Sigmoid colon (tissue), 6 donors: ENCODE measurements at regions not wholly inside any gene's neighbourhood (a gene's known extent, or its start where the extent isn't known, plus 50 kb on each side); places are given as distances from the start of the nearest gene placed in this dataset.

Source experiments
- DNase-seq: peaks from one replicate; pipeline ENCODE4 v3.0.0-alpha.2; 2019
- H3K27ac ChIP-seq, 4 donors: fragments of 200-600 bp; sonication (generic); one replicate each; pipeline ENCODE4 v1.5.1; 2016 to 2019; ENCODE audit warnings: mild to moderate bottlenecking in 1 of 4
- H3K27me3 ChIP-seq, 3 donors: fragments of 200-600 bp; sonication (generic); one replicate each; pipeline ENCODE4 v1.5.1; 2019; ENCODE audit warnings: mild to moderate bottlenecking in 1 of 3
- H3K36me3 ChIP-seq, 4 donors: fragments of 200-600 bp; sonication (generic); one replicate each; pipeline ENCODE4 v1.5.1; 2016 to 2019
- H3K4me1 ChIP-seq, 4 donors: fragments of 200-600 bp; sonication (generic); one replicate each; pipeline ENCODE4 v1.5.1; 2017 to 2019
- H3K4me3 ChIP-seq, 4 donors: fragments of 200-600 bp; sonication (generic); one replicate each; pipeline ENCODE4 v1.5.1; 2017 to 2019; ENCODE audit warnings: mild to moderate bottlenecking in 2 of 4, moderate library complexity in 1 of 4
- H3K9me3 ChIP-seq, 4 donors: fragments of 200-600 bp in 3 of 4; sonication (generic) in 3 of 4; one replicate each; pipeline versions ENCODE4 v1.5.1 to v1.6.1; 2013 to 2019
- EP300 ChIP-seq, 4 donors: sonication (generic); formaldehyde crosslinking; IDR thresholded peaks; one replicate each; pipeline ENCODE4 v1.6.1; 2017; ENCODE audit warnings: antibody characterized with exemption in 4 of 4
- POLR2A ChIP-seq, 2 donors: fragments of 450-650 bp; IDR thresholded peaks; one replicate each; pipeline ENCODE4 v1.6.1; 2016; ENCODE audit warnings: antibody characterized with exemption in 2 of 2, mild to moderate bottlenecking in 2 of 2, moderate library complexity in 2 of 2
- POLR2AphosphoS5 ChIP-seq, 4 donors: sonication (generic); formaldehyde crosslinking; IDR thresholded peaks; one replicate each; pipeline ENCODE4 v1.6.1; 2017; ENCODE audit warnings: antibody characterized with exemption in 4 of 4
- WGBS, 2 donors: extraction: QIAGEN DNeasy Blood & Tissue Kit; methylation state at CpG; one replicate each; pipeline ENCODE4 v1.1.7; 2013; 5-methylcytosine and 5-hydroxymethylcytosine counted together
- intact Hi-C: fragments of 100-400 bp; cut with DNase I; formaldehyde crosslinking; loops from one replicate; pipeline ENCODE4 v1.15.1; 2023
- TF ChIP-seq, protein P1 (sequence below), 4 experiments: fragments of 450-650 bp in 3 of 4; fragments of 200-600 bp in 1 of 4; IDR thresholded peaks; one replicate each; pipeline ENCODE4 v1.5.1; 2016 to 2019; ENCODE audit warnings: antibody characterized with exemption in 4 of 4, mild to moderate bottlenecking in 3 of 4, moderate library complexity in 2 of 4
- donor health status: healthy with polysubstance abuse.
- donor health status: healthy.

DNA sequence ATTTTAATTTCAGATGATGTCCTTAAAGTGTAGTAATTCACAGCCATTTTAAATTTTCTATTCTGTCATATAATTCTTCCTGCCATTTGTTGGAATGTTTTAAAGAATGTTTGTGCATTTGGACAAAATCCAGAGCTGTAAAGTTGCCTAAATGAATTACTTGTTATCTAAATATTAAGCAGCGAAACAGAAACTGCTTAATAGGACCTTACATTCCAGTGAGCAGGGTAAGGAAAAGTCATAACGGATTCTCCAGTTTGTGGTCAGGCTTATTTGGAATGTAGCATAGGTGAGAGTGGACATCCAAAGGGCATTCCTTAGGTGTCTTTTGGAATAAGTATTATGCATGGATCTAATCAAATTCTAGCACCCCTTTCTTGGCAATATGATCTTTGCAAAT lies 410.4 kb upstream of the PTPRD start:
- Histone ChIP-seq H3K9me3 (peaks cover 0 to 7% (median 0%) of the 10 kb centered on the region in 4 donors), H3K4me3 (no peak overlapping the region), H3K36me3 (no peaks in the 10 kb centered on the region), H3K4me1 (no peaks in the 10 kb centered on the region), H3K27ac (no peak overlapping the region), H3K27me3 (no peaks in the 10 kb centered on the region)
- DNase-seq, result no peak
- intact Hi-C loops, result no loop called here
- no peak for TF ChIP-seq EP300 (IDR thresholded peaks at IDR 0.05)
- TF ChIP-seq POLR2AphosphoS5 (IDR thresholded peaks at IDR 0.05), result no peak
- no peak for TF ChIP-seq POLR2A (IDR thresholded peaks at IDR 0.05)
- TF ChIP-seq, protein P1, sequence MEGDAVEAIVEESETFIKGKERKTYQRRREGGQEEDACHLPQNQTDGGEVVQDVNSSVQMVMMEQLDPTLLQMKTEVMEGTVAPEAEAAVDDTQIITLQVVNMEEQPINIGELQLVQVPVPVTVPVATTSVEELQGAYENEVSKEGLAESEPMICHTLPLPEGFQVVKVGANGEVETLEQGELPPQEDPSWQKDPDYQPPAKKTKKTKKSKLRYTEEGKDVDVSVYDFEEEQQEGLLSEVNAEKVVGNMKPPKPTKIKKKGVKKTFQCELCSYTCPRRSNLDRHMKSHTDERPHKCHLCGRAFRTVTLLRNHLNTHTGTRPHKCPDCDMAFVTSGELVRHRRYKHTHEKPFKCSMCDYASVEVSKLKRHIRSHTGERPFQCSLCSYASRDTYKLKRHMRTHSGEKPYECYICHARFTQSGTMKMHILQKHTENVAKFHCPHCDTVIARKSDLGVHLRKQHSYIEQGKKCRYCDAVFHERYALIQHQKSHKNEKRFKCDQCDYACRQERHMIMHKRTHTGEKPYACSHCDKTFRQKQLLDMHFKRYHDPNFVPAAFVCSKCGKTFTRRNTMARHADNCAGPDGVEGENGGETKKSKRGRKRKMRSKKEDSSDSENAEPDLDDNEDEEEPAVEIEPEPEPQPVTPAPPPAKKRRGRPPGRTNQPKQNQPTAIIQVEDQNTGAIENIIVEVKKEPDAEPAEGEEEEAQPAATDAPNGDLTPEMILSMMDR (IDR thresholded peaks at IDR 0.05), result no peak
- 73 to 75% methylated on average over 2 of the region's 2 CpGs for WGBS, 2 donors

GRCh38 chr9:11025775-11026174 lies 413.0 kb upstream of the PTPRD start:
- Histone ChIP-seq H3K27me3 (no peaks in the 10 kb centered on the region), H3K4me1 (no peaks in the 10 kb centered on the region), H3K9me3 (peaks cover 0 to 7% (median 0%) of the 10 kb centered on the region in 4 donors), H3K4me3 (no peak overlapping the region), H3K27ac (no peak overlapping the region), H3K36me3 (no peaks in the 10 kb centered on the region)
- 95 to 97% methylated on average over 2 of the region's 2 CpGs for WGBS, 2 donors
- no peak for TF ChIP-seq POLR2AphosphoS5 (IDR thresholded peaks at IDR 0.05)
- TF ChIP-seq, protein P1 (IDR thresholded peaks at IDR 0.05), result no peak
- no peak for TF ChIP-seq EP300 (IDR thresholded peaks at IDR 0.05)
- no peak for TF ChIP-seq POLR2A (IDR thresholded peaks at IDR 0.05)
- intact Hi-C loops, result no loop called here
- no peak for DNase-seq

GRCh38 chr9:11038366-11038765 lies 425.6 kb upstream of the PTPRD start:
- Histone ChIP-seq H3K4me1 (no peaks in the 10 kb centered on the region), H3K27me3 (no peaks in the 10 kb centered on the region), H3K9me3 (no peaks in the 10 kb centered on the region), H3K27ac (no peak overlapping the region), H3K4me3 (no peak overlapping the region), H3K36me3 (no peaks in the 10 kb centered on the region)
- WGBS, 2 donors, result 57 to 80% methylated on average over 7 of the region's 7 CpGs
- no peak for DNase-seq
- intact Hi-C loops, result no loop called here
- TF ChIP-seq POLR2A (IDR thresholded peaks at IDR 0.05) (no peak), EP300 (IDR thresholded peaks at IDR 0.05) (no peak), POLR2AphosphoS5 (IDR thresholded peaks at IDR 0.05) (no peak)
- TF ChIP-seq, protein P1 (IDR thresholded peaks at IDR 0.05), result no peak

DNA sequence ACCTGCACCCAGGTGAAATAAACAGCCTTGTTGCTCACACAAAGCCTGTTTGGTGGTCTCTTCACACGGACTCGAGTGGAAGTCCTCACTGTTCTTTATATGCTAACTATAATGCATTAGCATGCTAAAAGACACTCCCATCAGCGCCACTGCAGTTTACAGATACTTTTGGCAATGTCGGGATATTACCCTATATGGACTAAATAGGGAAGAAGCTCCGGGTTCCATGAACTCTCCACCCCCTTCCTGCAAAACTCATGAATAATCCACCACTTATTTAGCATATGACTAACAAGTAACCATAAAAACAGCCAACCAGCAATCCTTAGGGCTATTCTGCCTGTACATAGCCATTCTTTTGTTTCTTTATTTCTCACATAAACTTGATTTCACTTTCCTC lies 426.2 kb upstream of the PTPRD start:
- Histone ChIP-seq H3K27me3 (no peaks in the 10 kb centered on the region), H3K4me3 (no peak overlapping the region), H3K27ac (no peak overlapping the region), H3K36me3 (no peaks in the 10 kb centered on the region), H3K4me1 (no peaks in the 10 kb centered on the region), H3K9me3 (no peaks in the 10 kb centered on the region)
- 81 to 86% methylated on average over 5 of the region's 5 CpGs for WGBS, 2 donors
- TF ChIP-seq POLR2AphosphoS5 (IDR thresholded peaks at IDR 0.05) (no peak), EP300 (IDR thresholded peaks at IDR 0.05) (no peak), POLR2A (IDR thresholded peaks at IDR 0.05) (no peak)
- TF ChIP-seq, protein P1 (IDR thresholded peaks at IDR 0.05), result no peak
- intact Hi-C loops, result no loop called here
- no peak for DNase-seq

DNA sequence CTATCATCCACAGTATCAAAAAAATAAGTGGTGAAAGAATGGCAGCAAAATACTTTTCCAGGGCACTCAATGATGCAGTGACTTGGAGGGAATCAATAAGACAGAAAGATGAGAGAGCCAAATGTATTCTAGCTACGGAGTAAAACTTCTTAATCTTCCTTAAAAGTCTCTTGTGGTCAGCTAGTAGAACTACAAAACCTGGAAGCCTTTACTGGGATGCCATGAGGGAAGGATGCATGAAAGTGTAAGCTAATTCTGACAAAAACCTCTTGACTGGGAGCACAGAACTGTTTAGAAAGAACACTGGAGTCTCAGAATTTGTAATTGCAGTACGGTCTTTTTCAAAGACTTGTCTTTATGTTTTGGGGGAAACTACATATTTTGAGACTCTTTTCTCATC lies 432.8 kb upstream of the PTPRD start:
- Histone ChIP-seq H3K27ac (no peak overlapping the region), H3K27me3 (no peaks in the 10 kb centered on the region), H3K36me3 (no peaks in the 10 kb centered on the region), H3K9me3 (peaks cover 0 to 3% (median 0%) of the 10 kb centered on the region in 4 donors), H3K4me3 (no peak overlapping the region), H3K4me1 (no peaks in the 10 kb centered on the region)
- no peak for DNase-seq
- no peak for TF ChIP-seq EP300 (IDR thresholded peaks at IDR 0.05)
- TF ChIP-seq POLR2AphosphoS5 (IDR thresholded peaks at IDR 0.05), result no peak
- TF ChIP-seq, protein P1 (IDR thresholded peaks at IDR 0.05), result no peak
- TF ChIP-seq POLR2A (IDR thresholded peaks at IDR 0.05), result no peak
- intact Hi-C loops, result no loop called here
- 78 to 84% methylated on average over 2 of the region's 2 CpGs for WGBS, 2 donors
